NT2/D1 (cell line): ENCODE measurements at regions not wholly inside any gene's neighbourhood (a gene's known extent, or its start where the extent isn't known, plus 50 kb on each side); places are given as distances from the start of the nearest gene placed in this dataset.

Experiments used
- SUZ12 ChIP-seq: IDR thresholded peaks from 2 replicates; pipeline ENCODE4 v1.6.1; 2011; ENCODE audit not compliant: insufficient read length, insufficient read depth; ENCODE audit errors: extremely low read depth
- ZNF274 ChIP-seq: IDR thresholded peaks from 2 replicates; pipeline ENCODE4 v1.6.1; 2011; ENCODE audit warnings: mild to moderate bottlenecking, low read depth, low read length

DNA sequence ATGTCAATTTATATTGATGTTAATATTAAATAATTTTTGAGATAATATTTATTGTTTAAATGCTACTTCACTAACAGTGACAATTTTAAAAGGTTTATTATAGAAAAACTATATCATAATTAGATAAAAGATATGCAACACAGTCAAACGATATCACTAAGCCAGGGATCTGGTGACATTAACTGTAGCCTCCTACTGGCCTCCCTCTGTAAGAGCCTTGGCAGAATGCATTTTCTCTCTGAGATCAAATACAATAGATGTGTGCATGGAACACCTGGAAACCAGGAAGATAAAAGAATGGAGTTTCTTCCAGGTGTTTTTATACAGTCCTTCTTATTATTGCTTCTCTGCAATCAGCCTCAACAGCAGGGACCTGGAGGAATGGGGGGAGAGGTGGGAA lies 1762.1 kb downstream of the BRINP3 start:
- TF ChIP-seq ZNF274 = no peak
- TF ChIP-seq SUZ12 = no peak
